HEK293 (cell line): ENCODE measurements at regions not wholly inside any gene's neighbourhood (a gene's known extent, or its start where the extent isn't known, plus 50 kb on each side); places are given as distances from the start of the nearest gene placed in this dataset.

Experiments used
- KLF16 ChIP-seq: fragments of 450-650 bp; formaldehyde crosslinking; IDR thresholded peaks from 2 replicates; pipeline ENCODE4 v1.5.1; 2017; ENCODE audit warnings: missing biosample characterization, missing genetic modification characterization
- MYNN ChIP-seq: fragments of 450-650 bp; formaldehyde crosslinking; IDR thresholded peaks from 2 replicates; pipeline ENCODE4 v1.5.1; 2016; ENCODE audit warnings: missing biosample characterization, missing genetic modification characterization, borderline replicate concordance
- ZBTB20 ChIP-seq: fragments of 450-650 bp; formaldehyde crosslinking; IDR thresholded peaks from 2 replicates; pipeline ENCODE4 v1.5.1; 2016; ENCODE audit warnings: missing biosample characterization, missing genetic modification characterization
- ZFP3 ChIP-seq: fragments of 450-650 bp; formaldehyde crosslinking; IDR thresholded peaks from 2 replicates; pipeline ENCODE4 v1.5.1; 2016; ENCODE audit warnings: low read depth, missing biosample characterization, missing genetic modification characterization
- ZNF292 ChIP-seq: fragments of 450-650 bp; formaldehyde crosslinking; IDR thresholded peaks from 2 replicates; pipeline ENCODE4 v1.5.1; 2016; ENCODE audit warnings: low read depth, missing biosample characterization, missing genetic modification characterization, borderline replicate concordance
- ZNF404 ChIP-seq: fragments of 450-650 bp; formaldehyde crosslinking; IDR thresholded peaks from 2 replicates; pipeline ENCODE4 v1.5.1; 2017; ENCODE audit warnings: missing biosample characterization, missing genetic modification characterization
- ZNF433 ChIP-seq: fragments of 450-650 bp; formaldehyde crosslinking; IDR thresholded peaks from 2 replicates; pipeline ENCODE4 v1.5.1; 2016; ENCODE audit warnings: missing biosample characterization, missing genetic modification characterization, low read depth
- ZNF473 ChIP-seq: fragments of 450-650 bp; formaldehyde crosslinking; IDR thresholded peaks from 2 replicates; pipeline ENCODE4 v1.5.1; 2017; ENCODE audit warnings: missing biosample characterization, missing genetic modification characterization
- ZNF530 ChIP-seq: fragments of 450-650 bp; formaldehyde crosslinking; IDR thresholded peaks from 2 replicates; pipeline ENCODE4 v1.5.1; 2016; ENCODE audit warnings: low read depth, missing biosample characterization, missing genetic modification characterization
- ZNF629 ChIP-seq: fragments of 450-650 bp; formaldehyde crosslinking; IDR thresholded peaks from 2 replicates; pipeline ENCODE4 v1.5.1; 2017; ENCODE audit warnings: missing biosample characterization, missing genetic modification characterization
- ZNF658 ChIP-seq: fragments of 450-650 bp; formaldehyde crosslinking; IDR thresholded peaks from 2 replicates; pipeline ENCODE4; 2016; ENCODE audit warnings: missing biosample characterization, missing genetic modification characterization
- ZNF776 ChIP-seq: fragments of 450-650 bp; formaldehyde crosslinking; IDR thresholded peaks from 2 replicates; pipeline ENCODE4 v1.5.0; 2017; ENCODE audit warnings: missing biosample characterization, missing genetic modification characterization, borderline replicate concordance
- TF ChIP-seq, protein P1 (sequence below): fragments of 450-650 bp; formaldehyde crosslinking; IDR thresholded peaks from 2 replicates; pipeline ENCODE4 v1.5.1; 2016; ENCODE audit warnings: missing biosample characterization, missing genetic modification characterization

DNA sequence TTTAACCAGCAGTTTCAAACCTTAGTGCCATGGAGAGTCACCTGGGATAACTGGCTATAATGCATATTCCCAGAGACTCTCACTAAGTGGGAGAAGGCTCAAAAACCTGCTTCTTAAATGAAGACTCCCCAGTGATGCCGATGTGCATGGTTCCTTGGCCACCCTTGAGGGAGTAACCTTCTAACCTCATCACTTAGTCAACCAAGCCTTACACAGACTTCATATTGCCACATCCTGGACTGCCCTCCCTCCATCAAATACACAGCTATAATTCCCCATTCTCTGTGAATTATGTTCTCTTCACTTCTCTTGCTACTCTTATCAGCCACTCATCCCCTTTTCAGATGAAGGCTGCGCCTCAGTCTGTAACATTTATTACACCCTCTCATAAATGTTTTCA is 462.9 kb upstream of the RGPD4 start:
- TF ChIP-seq, protein P1, sequence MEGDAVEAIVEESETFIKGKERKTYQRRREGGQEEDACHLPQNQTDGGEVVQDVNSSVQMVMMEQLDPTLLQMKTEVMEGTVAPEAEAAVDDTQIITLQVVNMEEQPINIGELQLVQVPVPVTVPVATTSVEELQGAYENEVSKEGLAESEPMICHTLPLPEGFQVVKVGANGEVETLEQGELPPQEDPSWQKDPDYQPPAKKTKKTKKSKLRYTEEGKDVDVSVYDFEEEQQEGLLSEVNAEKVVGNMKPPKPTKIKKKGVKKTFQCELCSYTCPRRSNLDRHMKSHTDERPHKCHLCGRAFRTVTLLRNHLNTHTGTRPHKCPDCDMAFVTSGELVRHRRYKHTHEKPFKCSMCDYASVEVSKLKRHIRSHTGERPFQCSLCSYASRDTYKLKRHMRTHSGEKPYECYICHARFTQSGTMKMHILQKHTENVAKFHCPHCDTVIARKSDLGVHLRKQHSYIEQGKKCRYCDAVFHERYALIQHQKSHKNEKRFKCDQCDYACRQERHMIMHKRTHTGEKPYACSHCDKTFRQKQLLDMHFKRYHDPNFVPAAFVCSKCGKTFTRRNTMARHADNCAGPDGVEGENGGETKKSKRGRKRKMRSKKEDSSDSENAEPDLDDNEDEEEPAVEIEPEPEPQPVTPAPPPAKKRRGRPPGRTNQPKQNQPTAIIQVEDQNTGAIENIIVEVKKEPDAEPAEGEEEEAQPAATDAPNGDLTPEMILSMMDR (tag by site-specific recombination) = no peak
- no peak for TF ChIP-seq KLF16 (tag by site-specific recombination)
- no peak for TF ChIP-seq ZBTB20 (tag by site-specific recombination)
- TF ChIP-seq MYNN (tag by site-specific recombination) = no peak
- TF ChIP-seq ZFP3 (tag by site-specific recombination) = no peak
- no peak for TF ChIP-seq ZNF404 (tag by site-specific recombination)
- TF ChIP-seq ZNF433 (tag by site-specific recombination) = no peak
- TF ChIP-seq ZNF292 (tag by site-specific recombination) = no peak
- TF ChIP-seq ZNF629 = no peak
- no peak for TF ChIP-seq ZNF473 (tag by site-specific recombination)
- no peak for TF ChIP-seq ZNF530 (tag by site-specific recombination)
- no peak for TF ChIP-seq ZNF776 (tag by site-specific recombination)
- no peak for TF ChIP-seq ZNF658 (tag by site-specific recombination)
